H1 (cell line): ENCODE measurements at regions not wholly inside any gene's neighbourhood (a gene's known extent, or its start where the extent isn't known, plus 50 kb on each side); places are given as distances from the start of the nearest gene placed in this dataset.

Source experiments
- CREB1 ChIP-seq: IDR thresholded peaks from 2 replicates; pipeline ENCODE4 v1.6.1; 2012; ENCODE audit warnings: inconsistent platforms
- KDM4A ChIP-seq: IDR thresholded peaks from one replicate; pipeline ENCODE4 v1.7.1; 2012; ENCODE audit warnings: low read depth, mild to moderate bottlenecking, moderate library complexity, low read length, inconsistent platforms; ENCODE audit not compliant: severe bottlenecking
- SIX5 ChIP-seq: IDR thresholded peaks from 2 replicates; pipeline ENCODE4 v1.6.1; 2011; ENCODE audit warnings: mild to moderate bottlenecking, low read depth, low read length
- TEAD4 ChIP-seq: IDR thresholded peaks from 2 replicates; pipeline ENCODE4 v1.6.1; 2012; ENCODE audit warnings: low read depth, low read length, inconsistent platforms, mixed read lengths
- TF ChIP-seq, protein P1 (sequence below): fragments of 300-600 bp; sonication (generic); IDR thresholded peaks from 2 replicates; pipeline ENCODE4 v1.7.1; 2012; ENCODE audit warnings: low read length, moderate library complexity, mild to moderate bottlenecking, inconsistent platforms; ENCODE audit not compliant: insufficient replicate concordance
- TF ChIP-seq, protein P2 (sequence below): IDR thresholded peaks from 2 replicates; pipeline ENCODE4 v1.6.1; 2011; ENCODE audit warnings: low read length, improper control_type of control experiment

DNA sequence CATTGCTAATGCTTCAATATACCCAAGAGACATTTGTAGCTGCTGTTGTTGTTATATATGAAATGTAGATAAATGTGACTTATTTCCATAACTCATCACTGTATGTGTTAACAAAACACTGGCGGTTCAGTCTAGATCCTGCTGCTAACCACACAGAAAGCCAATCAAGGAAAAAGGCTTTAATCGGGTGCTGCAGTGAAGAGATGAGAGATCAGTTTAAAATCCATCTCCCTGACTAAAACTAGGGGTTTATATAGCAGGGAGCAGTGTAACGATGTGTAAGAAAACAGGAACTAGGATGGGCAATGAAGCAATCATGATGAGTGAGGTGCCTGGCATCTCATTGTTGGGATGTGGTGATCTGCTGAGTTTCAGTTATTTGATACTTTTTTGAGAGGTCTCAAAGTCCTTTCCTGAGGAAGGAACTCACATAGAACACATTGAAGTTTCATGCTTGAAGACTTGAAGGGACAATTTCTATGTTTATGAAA lies 677.7 kb upstream of the CDH7 start (continued):
- TF ChIP-seq, protein P1, sequence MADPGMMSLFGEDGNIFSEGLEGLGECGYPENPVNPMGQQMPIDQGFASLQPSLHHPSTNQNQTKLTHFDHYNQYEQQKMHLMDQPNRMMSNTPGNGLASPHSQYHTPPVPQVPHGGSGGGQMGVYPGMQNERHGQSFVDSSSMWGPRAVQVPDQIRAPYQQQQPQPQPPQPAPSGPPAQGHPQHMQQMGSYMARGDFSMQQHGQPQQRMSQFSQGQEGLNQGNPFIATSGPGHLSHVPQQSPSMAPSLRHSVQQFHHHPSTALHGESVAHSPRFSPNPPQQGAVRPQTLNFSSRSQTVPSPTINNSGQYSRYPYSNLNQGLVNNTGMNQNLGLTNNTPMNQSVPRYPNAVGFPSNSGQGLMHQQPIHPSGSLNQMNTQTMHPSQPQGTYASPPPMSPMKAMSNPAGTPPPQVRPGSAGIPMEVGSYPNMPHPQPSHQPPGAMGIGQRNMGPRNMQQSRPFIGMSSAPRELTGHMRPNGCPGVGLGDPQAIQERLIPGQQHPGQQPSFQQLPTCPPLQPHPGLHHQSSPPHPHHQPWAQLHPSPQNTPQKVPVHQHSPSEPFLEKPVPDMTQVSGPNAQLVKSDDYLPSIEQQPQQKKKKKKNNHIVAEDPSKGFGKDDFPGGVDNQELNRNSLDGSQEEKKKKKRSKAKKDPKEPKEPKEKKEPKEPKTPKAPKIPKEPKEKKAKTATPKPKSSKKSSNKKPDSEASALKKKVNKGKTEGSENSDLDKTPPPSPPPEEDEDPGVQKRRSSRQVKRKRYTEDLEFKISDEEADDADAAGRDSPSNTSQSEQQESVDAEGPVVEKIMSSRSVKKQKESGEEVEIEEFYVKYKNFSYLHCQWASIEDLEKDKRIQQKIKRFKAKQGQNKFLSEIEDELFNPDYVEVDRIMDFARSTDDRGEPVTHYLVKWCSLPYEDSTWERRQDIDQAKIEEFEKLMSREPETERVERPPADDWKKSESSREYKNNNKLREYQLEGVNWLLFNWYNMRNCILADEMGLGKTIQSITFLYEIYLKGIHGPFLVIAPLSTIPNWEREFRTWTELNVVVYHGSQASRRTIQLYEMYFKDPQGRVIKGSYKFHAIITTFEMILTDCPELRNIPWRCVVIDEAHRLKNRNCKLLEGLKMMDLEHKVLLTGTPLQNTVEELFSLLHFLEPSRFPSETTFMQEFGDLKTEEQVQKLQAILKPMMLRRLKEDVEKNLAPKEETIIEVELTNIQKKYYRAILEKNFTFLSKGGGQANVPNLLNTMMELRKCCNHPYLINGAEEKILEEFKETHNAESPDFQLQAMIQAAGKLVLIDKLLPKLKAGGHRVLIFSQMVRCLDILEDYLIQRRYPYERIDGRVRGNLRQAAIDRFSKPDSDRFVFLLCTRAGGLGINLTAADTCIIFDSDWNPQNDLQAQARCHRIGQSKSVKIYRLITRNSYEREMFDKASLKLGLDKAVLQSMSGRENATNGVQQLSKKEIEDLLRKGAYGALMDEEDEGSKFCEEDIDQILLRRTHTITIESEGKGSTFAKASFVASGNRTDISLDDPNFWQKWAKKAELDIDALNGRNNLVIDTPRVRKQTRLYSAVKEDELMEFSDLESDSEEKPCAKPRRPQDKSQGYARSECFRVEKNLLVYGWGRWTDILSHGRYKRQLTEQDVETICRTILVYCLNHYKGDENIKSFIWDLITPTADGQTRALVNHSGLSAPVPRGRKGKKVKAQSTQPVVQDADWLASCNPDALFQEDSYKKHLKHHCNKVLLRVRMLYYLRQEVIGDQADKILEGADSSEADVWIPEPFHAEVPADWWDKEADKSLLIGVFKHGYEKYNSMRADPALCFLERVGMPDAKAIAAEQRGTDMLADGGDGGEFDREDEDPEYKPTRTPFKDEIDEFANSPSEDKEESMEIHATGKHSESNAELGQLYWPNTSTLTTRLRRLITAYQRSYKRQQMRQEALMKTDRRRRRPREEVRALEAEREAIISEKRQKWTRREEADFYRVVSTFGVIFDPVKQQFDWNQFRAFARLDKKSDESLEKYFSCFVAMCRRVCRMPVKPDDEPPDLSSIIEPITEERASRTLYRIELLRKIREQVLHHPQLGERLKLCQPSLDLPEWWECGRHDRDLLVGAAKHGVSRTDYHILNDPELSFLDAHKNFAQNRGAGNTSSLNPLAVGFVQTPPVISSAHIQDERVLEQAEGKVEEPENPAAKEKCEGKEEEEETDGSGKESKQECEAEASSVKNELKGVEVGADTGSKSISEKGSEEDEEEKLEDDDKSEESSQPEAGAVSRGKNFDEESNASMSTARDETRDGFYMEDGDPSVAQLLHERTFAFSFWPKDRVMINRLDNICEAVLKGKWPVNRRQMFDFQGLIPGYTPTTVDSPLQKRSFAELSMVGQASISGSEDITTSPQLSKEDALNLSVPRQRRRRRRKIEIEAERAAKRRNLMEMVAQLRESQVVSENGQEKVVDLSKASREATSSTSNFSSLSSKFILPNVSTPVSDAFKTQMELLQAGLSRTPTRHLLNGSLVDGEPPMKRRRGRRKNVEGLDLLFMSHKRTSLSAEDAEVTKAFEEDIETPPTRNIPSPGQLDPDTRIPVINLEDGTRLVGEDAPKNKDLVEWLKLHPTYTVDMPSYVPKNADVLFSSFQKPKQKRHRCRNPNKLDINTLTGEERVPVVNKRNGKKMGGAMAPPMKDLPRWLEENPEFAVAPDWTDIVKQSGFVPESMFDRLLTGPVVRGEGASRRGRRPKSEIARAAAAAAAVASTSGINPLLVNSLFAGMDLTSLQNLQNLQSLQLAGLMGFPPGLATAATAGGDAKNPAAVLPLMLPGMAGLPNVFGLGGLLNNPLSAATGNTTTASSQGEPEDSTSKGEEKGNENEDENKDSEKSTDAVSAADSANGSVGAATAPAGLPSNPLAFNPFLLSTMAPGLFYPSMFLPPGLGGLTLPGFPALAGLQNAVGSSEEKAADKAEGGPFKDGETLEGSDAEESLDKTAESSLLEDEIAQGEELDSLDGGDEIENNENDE: no peak
- no peak for TF ChIP-seq KDM4A
- no peak for TF ChIP-seq TEAD4
- TF ChIP-seq SIX5: no peak
- TF ChIP-seq, protein P2, sequence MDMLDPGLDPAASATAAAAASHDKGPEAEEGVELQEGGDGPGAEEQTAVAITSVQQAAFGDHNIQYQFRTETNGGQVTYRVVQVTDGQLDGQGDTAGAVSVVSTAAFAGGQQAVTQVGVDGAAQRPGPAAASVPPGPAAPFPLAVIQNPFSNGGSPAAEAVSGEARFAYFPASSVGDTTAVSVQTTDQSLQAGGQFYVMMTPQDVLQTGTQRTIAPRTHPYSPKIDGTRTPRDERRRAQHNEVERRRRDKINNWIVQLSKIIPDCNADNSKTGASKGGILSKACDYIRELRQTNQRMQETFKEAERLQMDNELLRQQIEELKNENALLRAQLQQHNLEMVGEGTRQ: no peak
- no peak for TF ChIP-seq CREB1
